ENCODE measurements at regions not wholly inside any gene's neighbourhood (a gene's known extent, or its start where the extent isn't known, plus 50 kb on each side); places are given as distances from the start of the nearest gene placed in this dataset.

DNA sequence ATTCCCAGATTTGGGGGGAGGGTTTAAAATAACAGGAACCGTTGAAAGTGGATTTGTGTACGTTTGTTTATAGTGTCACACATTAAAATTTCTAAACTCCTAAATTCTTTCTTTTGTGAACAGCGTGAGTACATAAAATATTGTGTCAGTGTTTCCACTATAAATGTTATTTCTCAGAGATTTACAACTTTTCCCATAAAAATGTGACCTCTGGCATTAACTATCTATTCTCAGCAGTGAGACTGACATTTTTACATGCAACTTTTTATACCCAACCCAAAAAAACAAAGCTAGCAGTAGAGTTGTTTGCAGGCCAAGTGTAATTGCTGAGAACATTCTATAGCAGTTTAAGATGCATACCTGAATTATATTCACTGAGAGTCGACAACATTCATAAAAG, 757.0 kb upstream of the ADAMTS16 start:
- H3K9me3 ChIP-seq (ENCODE audit: low read length), result no peaks in the 10 kb centered on the region
- no peak overlapping the region for H3K9ac ChIP-seq (ENCODE audit: low read length)
- no peaks in the 10 kb centered on the region for H3K4me1 ChIP-seq (ENCODE audit: insufficient read depth, low read length)
- H3K36me3 ChIP-seq (ENCODE audit: insufficient read depth, low read length), result no peaks in the 10 kb centered on the region
- H3K27me3 ChIP-seq (ENCODE audit: control insufficient read depth in 1 of 2, insufficient read depth in 2 of 2, low read length in 2 of 2), result no peaks in the 10 kb centered on the region
- no peak overlapping the region for H3K27ac ChIP-seq (ENCODE audit: low read depth, low read length)
- H3K4me3 ChIP-seq (ENCODE audit: low read depth in 1 of 2, low read length in 2 of 2), result no peak overlapping the region

DNA sequence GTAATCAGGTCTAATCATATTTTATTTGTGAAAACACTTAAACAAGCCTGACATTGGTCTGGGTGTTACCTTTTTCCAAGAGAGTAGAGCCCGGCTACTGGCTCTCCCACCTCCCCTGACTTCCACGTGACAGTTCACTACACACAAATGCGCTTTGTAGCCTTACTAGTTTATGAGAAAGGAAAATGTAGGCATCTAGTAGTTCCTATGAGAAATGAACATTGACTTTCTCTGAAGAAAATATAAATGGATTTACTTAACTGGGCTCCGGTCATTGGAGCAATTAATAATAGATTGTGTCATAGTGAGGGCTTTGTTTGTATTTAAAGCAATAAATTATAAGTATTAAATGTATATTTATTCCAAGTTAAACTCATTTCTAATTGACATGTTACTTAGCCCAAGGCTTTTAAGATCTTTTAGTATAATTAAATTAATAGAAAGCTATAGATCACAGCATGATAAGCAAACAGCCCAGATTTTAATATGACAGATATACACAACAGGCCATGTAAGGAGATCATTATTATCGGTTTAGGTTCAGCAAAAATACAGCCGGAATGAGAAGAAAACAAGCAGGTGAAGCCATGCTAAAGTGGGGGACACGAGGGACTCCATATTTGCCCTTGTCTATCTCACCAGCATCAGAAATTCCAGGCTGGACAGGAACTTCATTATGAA, 756.5 kb upstream of the ADAMTS16 start:
- Histone ChIP-seq H3K9ac (ENCODE audit: low read length) (no peak overlapping the region), H3K9me3 (ENCODE audit: low read length) (no peaks in the 10 kb centered on the region), H3K27ac (ENCODE audit: low read depth, low read length) (no peak overlapping the region), H3K27me3 (ENCODE audit: control insufficient read depth in 1 of 2, insufficient read depth in 2 of 2, low read length in 2 of 2) (no peaks in the 10 kb centered on the region), H3K36me3 (ENCODE audit: insufficient read depth, low read length) (no peaks in the 10 kb centered on the region), H3K4me1 (ENCODE audit: insufficient read depth, low read length) (no peaks in the 10 kb centered on the region), H3K4me3 (ENCODE audit: low read depth in 1 of 2, low read length in 2 of 2) (no peak overlapping the region)

DNA sequence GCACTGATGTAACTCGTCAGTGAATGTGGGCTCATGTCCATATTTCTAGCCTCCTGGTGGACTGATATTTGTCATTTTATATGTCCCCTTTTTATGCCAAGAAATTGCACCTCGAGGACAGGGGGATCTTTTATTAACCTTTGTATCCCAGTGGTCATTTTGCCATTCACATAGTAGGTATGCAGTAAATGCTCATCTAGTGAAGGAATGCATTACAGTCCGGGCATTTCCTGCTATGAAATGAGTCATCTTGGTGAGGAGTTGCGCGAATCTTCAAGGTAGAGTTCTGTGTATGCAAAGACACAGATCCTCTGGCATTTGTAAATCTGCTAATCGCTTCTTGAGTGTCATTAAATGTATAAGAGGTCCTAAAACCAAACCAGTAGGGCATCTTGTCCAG, 755.5 kb upstream of the ADAMTS16 start:
- no peaks in the 10 kb centered on the region for H3K4me1 ChIP-seq (ENCODE audit: insufficient read depth, low read length)
- no peak overlapping the region for H3K9ac ChIP-seq (ENCODE audit: low read length)
- H3K27ac ChIP-seq (ENCODE audit: low read depth, low read length), result no peak overlapping the region
- no peaks in the 10 kb centered on the region for H3K27me3 ChIP-seq (ENCODE audit: control insufficient read depth in 1 of 2, insufficient read depth in 2 of 2, low read length in 2 of 2)
- no peaks in the 10 kb centered on the region for H3K36me3 ChIP-seq (ENCODE audit: insufficient read depth, low read length)
- no peak overlapping the region for H3K4me3 ChIP-seq (ENCODE audit: low read depth in 1 of 2, low read length in 2 of 2)
- H3K9me3 ChIP-seq (ENCODE audit: low read length), result no peaks in the 10 kb centered on the region

DNA sequence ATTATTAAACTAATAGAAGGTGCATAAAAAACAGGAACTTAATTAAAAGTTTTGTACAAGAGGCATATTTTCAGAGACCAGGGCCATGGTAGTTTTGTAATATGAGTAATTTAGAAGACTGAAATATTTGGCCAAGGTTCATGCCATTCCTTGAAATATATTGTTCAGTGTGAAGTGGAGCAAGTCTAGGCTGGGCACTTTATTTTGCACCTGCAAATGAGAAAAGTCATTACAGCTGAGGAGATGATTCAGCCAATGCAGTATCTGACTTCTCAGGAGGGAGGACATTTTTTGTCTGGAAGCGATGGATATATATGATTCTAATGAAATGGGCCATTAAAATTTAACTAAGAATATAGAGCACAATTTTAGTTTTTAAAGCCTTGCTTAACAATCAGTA, 754.0 kb upstream of the ADAMTS16 start:
- H3K9me3 ChIP-seq (ENCODE audit: low read length), result no peaks in the 10 kb centered on the region
- H3K4me3 ChIP-seq (ENCODE audit: low read depth in 1 of 2, low read length in 2 of 2), result no peak overlapping the region
- H3K27ac ChIP-seq (ENCODE audit: low read depth, low read length), result no peak overlapping the region
- no peak overlapping the region for H3K9ac ChIP-seq (ENCODE audit: low read length)
- H3K27me3 ChIP-seq (ENCODE audit: control insufficient read depth in 1 of 2, insufficient read depth in 2 of 2, low read length in 2 of 2), result no peaks in the 10 kb centered on the region
- no peaks in the 10 kb centered on the region for H3K36me3 ChIP-seq (ENCODE audit: insufficient read depth, low read length)
- H3K4me1 ChIP-seq (ENCODE audit: insufficient read depth, low read length), result no peaks in the 10 kb centered on the region

DNA sequence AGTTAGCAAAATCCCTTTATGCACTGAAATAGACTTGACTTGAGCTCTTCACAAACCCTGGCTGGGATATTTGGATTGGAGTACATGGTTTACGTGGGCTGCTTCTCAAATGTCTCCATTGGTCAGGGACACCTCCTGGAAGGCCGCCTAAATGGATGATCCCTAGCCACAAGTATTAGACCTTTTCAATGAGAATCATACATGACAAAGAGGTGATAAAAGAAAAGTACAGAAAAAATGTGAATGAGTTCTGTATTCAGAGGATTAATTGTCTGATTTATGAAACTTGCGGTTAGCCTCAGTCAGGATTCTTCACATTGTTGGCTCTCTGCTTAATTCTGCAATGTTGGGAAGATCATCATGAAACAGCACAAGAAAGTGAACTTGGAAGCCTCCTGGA, 752.8 kb upstream of the ADAMTS16 start:
- no peak overlapping the region for H3K4me3 ChIP-seq (ENCODE audit: low read depth in 1 of 2, low read length in 2 of 2)
- H3K9me3 ChIP-seq (ENCODE audit: low read length), result no peaks in the 10 kb centered on the region
- no peaks in the 10 kb centered on the region for H3K4me1 ChIP-seq (ENCODE audit: insufficient read depth, low read length)
- H3K27ac ChIP-seq (ENCODE audit: low read depth, low read length), result no peak overlapping the region
- no peak overlapping the region for H3K9ac ChIP-seq (ENCODE audit: low read length)
- no peaks in the 10 kb centered on the region for H3K27me3 ChIP-seq (ENCODE audit: control insufficient read depth in 1 of 2, insufficient read depth in 2 of 2, low read length in 2 of 2)
- no peaks in the 10 kb centered on the region for H3K36me3 ChIP-seq (ENCODE audit: insufficient read depth, low read length)

DNA sequence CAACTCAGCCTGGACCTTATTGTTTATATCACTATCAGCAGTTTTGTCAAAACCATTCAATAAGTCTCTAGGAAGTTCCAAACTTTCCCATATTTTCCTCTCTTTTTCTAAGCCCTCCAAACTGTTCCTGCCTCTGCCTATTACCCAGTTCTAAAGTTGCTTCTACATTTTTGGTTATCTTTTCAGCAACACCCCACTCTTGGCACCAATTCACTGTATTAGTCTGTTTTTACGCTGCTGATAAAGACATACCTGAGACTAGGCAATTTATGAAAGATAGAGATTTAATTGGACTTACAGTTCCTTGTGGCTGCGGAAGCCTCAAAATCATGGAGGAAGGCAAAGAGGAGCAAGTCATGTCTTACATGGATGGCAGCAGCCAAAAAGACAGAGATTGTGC, 744.4 kb upstream of the ADAMTS16 start:
- H3K27ac ChIP-seq (ENCODE audit: low read depth, low read length), result no peak overlapping the region
- no peaks in the 10 kb centered on the region for H3K9me3 ChIP-seq (ENCODE audit: low read length)
- no peaks in the 10 kb centered on the region for H3K27me3 ChIP-seq (ENCODE audit: control insufficient read depth in 1 of 2, insufficient read depth in 2 of 2, low read length in 2 of 2)
- no peaks in the 10 kb centered on the region for H3K4me1 ChIP-seq (ENCODE audit: insufficient read depth, low read length)
- no peak overlapping the region for H3K9ac ChIP-seq (ENCODE audit: low read length)
- H3K36me3 ChIP-seq (ENCODE audit: insufficient read depth, low read length), result no peaks in the 10 kb centered on the region
- no peak overlapping the region for H3K4me3 ChIP-seq (ENCODE audit: low read depth in 1 of 2, low read length in 2 of 2)

DNA sequence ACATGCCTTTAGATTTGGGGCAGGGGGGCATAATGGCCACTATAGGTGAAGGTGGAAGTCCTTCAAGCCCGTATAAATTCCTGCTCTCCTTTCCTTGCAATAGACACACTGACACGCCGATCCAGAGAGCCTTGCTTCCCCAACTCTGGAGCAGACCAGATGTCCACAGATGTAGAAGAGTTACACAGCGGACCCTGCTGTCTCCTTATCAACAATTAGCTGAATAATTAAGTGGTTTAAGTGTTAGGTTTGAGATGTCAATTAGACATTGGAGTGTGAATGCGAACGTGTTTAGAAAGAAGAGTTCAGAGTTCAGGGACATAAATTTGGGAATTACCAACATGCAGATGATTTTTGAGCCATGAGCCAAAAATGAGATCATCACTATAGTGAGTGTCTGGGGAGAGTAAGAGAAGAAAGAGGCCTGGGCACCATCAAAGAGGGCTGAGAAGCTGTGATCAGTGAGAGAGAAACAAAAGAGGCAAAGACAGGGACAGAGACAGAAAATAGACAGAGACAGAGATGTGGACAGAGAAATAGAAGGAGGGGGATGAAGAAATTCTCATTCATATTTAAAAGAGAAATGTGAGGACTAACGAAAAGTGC, 734.4 kb upstream of the ADAMTS16 start:
- Histone ChIP-seq H3K9me3 (ENCODE audit: low read length) (no peaks in the 10 kb centered on the region), H3K4me1 (ENCODE audit: insufficient read depth, low read length) (no peaks in the 10 kb centered on the region), H3K27me3 (ENCODE audit: control insufficient read depth in 1 of 2, insufficient read depth in 2 of 2, low read length in 2 of 2) (no peaks in the 10 kb centered on the region), H3K27ac (ENCODE audit: low read depth, low read length) (no peak overlapping the region), H3K9ac (ENCODE audit: low read length) (no peak overlapping the region), H3K36me3 (ENCODE audit: insufficient read depth, low read length) (no peaks in the 10 kb centered on the region), H3K4me3 (ENCODE audit: low read depth in 1 of 2, low read length in 2 of 2) (no peak overlapping the region)

DNA sequence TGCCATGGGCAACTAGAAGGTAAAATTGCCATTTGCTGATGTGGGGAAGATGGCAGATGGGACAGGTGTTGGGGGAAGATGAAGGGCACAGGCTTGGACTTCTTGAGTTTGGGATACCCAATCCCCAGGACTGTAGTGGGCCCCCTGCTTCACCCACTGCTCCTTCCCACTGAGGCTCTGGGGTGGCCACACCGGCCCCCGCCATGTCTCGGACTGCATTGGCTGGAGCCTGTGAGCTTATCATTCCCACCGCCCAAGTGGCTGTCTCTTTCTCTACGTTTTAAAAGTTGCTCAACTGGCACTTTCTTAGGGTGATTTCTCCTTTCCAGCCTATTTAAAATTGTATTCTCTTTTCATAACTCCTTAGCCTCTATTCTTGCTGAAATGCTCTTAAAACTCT, 730.0 kb upstream of the ADAMTS16 start:
- Histone ChIP-seq H3K36me3 (ENCODE audit: insufficient read depth, low read length) (no peaks in the 10 kb centered on the region), H3K27me3 (ENCODE audit: control insufficient read depth in 1 of 2, insufficient read depth in 2 of 2, low read length in 2 of 2) (no peaks in the 10 kb centered on the region), H3K9ac (ENCODE audit: low read length) (no peak overlapping the region), H3K9me3 (ENCODE audit: low read length) (no peaks in the 10 kb centered on the region), H3K27ac (ENCODE audit: low read depth, low read length) (no peak overlapping the region), H3K4me3 (ENCODE audit: low read depth in 1 of 2, low read length in 2 of 2) (no peak overlapping the region), H3K4me1 (ENCODE audit: insufficient read depth, low read length) (no peaks in the 10 kb centered on the region)

DNA sequence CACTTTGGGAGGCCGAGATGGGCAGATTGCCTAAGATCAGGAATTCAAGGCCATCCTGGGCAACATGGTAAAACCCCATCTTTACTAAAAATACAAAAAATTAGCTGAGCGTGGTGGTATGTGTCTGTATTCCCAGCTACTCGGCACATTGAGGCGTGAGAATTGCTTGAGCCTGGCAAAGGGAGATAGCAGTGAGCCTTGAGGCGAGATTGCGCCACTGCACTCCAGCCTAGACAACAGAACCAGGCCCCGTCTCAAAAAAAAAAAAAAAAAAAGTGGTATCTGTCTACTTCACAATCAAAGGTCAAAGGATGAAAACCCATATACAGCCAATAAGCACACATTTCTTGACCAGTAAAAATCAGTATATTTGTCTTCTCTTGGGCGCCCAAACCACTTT, 728.5 kb upstream of the ADAMTS16 start:
- Histone ChIP-seq H3K27me3 (ENCODE audit: control insufficient read depth in 1 of 2, insufficient read depth in 2 of 2, low read length in 2 of 2) (no peaks in the 10 kb centered on the region), H3K36me3 (ENCODE audit: insufficient read depth, low read length) (no peaks in the 10 kb centered on the region), H3K4me1 (ENCODE audit: insufficient read depth, low read length) (no peaks in the 10 kb centered on the region), H3K9me3 (ENCODE audit: low read length) (no peaks in the 10 kb centered on the region), H3K27ac (ENCODE audit: low read depth, low read length) (no peak overlapping the region), H3K9ac (ENCODE audit: low read length) (no peak overlapping the region), H3K4me3 (ENCODE audit: low read depth in 1 of 2, low read length in 2 of 2) (no peak overlapping the region)

DNA sequence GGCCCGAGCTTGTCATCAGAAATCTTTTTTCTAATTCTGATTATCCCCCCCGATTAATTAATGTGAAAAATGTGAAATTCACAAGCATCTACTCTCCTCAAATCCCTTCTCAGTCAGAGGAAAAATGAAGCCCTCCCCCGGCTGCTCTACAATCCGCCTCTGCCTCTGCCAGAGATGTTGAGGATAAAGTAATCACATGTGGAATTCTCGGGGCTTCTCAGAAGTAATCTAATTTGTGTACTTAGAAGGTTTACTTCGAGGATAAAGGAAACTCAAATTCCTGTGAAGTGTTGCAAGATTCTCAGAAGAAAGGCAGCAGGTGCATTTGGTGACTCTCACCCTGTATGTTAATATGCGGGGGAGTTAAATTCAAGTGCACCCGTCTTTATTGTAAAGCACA, 726.1 kb upstream of the ADAMTS16 start:
- H3K27ac ChIP-seq (ENCODE audit: low read depth, low read length), result no peak overlapping the region
- H3K9ac ChIP-seq (ENCODE audit: low read length), result no peak overlapping the region
- H3K4me3 ChIP-seq (ENCODE audit: low read depth in 1 of 2, low read length in 2 of 2), result no peak overlapping the region
- no peaks in the 10 kb centered on the region for H3K36me3 ChIP-seq (ENCODE audit: insufficient read depth, low read length)
- H3K9me3 ChIP-seq (ENCODE audit: low read length), result no peaks in the 10 kb centered on the region
- H3K27me3 ChIP-seq (ENCODE audit: control insufficient read depth in 1 of 2, insufficient read depth in 2 of 2, low read length in 2 of 2), result no peaks in the 10 kb centered on the region
- no peaks in the 10 kb centered on the region for H3K4me1 ChIP-seq (ENCODE audit: insufficient read depth, low read length)

DNA sequence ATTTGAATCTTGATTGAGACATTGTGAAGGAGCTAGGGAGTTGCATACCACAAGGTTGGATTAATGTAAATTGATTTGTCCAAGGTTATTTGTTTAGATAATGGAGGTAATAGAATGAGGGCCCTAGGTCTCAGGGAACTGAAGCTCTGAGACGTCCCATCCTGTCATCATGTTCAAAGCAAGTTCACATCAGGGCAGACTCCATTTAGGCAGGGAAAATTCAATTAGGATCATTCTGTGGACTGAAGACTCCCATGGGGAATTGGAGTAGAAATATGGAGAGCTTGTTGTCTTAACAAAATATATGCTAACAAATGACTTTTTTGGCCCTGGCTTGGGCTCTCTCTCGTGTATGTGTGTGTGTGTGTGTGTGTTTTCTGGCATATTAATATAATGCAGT, 722.0 kb upstream of the ADAMTS16 start:
- no peaks in the 10 kb centered on the region for H3K4me1 ChIP-seq (ENCODE audit: insufficient read depth, low read length)
- H3K9me3 ChIP-seq (ENCODE audit: low read length), result no peaks in the 10 kb centered on the region
- H3K36me3 ChIP-seq (ENCODE audit: insufficient read depth, low read length), result no peaks in the 10 kb centered on the region
- no peak overlapping the region for H3K27ac ChIP-seq (ENCODE audit: low read depth, low read length)
- no peaks in the 10 kb centered on the region for H3K27me3 ChIP-seq (ENCODE audit: control insufficient read depth in 1 of 2, insufficient read depth in 2 of 2, low read length in 2 of 2)
- no peak overlapping the region for H3K9ac ChIP-seq (ENCODE audit: low read length)
- H3K4me3 ChIP-seq (ENCODE audit: low read depth in 1 of 2, low read length in 2 of 2), result no peak overlapping the region

DNA sequence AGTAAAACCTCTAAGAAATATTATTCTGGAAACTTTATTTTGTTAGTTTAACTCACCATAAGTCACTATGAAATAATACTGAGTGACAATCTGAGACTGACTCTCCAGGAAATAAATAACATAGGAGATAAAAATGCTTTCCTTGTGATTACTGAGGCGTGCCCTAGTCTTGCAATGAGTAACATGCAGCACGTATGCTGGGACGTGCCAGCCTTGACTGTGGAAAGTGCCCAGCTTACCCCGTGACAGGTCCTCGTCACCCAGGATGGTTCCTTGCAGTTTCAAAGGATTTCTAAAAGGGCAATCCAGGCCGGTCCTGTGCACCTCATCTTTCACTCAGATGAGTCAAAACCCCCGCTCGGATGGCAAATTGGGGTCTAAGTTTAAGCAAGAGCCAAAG, 720.8 kb upstream of the ADAMTS16 start:
- no peaks in the 10 kb centered on the region for H3K9me3 ChIP-seq (ENCODE audit: low read length)
- no peak overlapping the region for H3K27ac ChIP-seq (ENCODE audit: low read depth, low read length)
- no peaks in the 10 kb centered on the region for H3K36me3 ChIP-seq (ENCODE audit: insufficient read depth, low read length)

More for the DNA sequence above, 720.8 kb upstream of the ADAMTS16 start:
- H3K27me3 ChIP-seq (ENCODE audit: control insufficient read depth in 1 of 2, insufficient read depth in 2 of 2, low read length in 2 of 2), result no peaks in the 10 kb centered on the region
- H3K9ac ChIP-seq (ENCODE audit: low read length), result no peak overlapping the region
- H3K4me1 ChIP-seq (ENCODE audit: insufficient read depth, low read length), result no peaks in the 10 kb centered on the region
- H3K4me3 ChIP-seq (ENCODE audit: low read depth in 1 of 2, low read length in 2 of 2), result no peak overlapping the region

Data from muscle layer of colon (tissue), 2 donors.